ENCODE measurements at regions not wholly inside any gene's neighbourhood (a gene's known extent, or its start where the extent isn't known, plus 50 kb on each side); places are given as distances from the start of the nearest gene placed in this dataset.

- no peak for TF ChIP-seq RBAK (tag by site-specific recombination; IDR thresholded peaks at IDR 0.05)
- no peak for TF ChIP-seq HOXD13 (CRISPR knock-in tag; IDR thresholded peaks at IDR 0.05; ENCODE audit: borderline replicate concordance)
Measured at GRCh38 chr6:44606504-44606903, 219.0 kb downstream of the CDC5L start (continued).

DNA sequence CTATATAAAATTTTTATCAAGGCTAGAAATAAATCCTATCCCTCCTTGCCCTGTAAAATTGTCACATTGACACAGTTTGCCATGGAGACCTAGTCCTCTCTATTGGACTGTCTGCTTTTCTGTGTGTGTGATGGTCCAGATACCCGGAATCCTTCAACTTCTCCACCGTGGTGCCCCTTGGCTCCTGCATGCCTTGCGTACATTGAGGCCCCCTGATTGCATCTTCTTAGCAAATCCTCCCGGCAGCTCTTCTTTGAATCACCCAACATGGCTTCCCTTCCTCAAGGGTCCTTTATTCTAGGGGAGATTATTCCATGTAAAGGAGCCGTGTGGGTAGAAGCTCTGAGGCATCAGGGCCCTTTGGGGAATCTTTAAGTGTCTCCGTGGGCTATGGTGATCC lies 219.5 kb downstream of the CDC5L start:
- ChIA-PET POLR2A (no interaction called here), CTCF (interaction anchor here (0.9 kb wide), 1 partner anchor 278 kb away, joined by 7 read pairs; no protein-coding TSS in a partner anchor)
- H3K4me3 ChIP-seq (ENCODE audit: low read depth, low read length): no peak overlapping the region
- no peaks in the 10 kb centered on the region for H3K9me3 ChIP-seq (ENCODE audit: control insufficient read depth, insufficient read depth, low read depth, low read length)
- H3K36me3 ChIP-seq (ENCODE audit: control insufficient read depth in 2 of 2, insufficient read depth in 1 of 2, low read length in 2 of 2): no peaks in the 10 kb centered on the region
- no peaks in the 10 kb centered on the region for H3K4me1 ChIP-seq (ENCODE audit: control insufficient read depth, insufficient read depth, low read length)
- TF ChIP-seq ZNF548 (tag by site-specific recombination; IDR thresholded peaks at IDR 0.05) (no peak), MZF1 (tag by site-specific recombination; IDR thresholded peaks at IDR 0.05; ENCODE audit: borderline replicate concordance) (no peak), ZNF677 (tag by site-specific recombination; IDR thresholded peaks at IDR 0.05) (no peak), RBAK (tag by site-specific recombination; IDR thresholded peaks at IDR 0.05) (no peak), ZNF549 (tag by site-specific recombination; IDR thresholded peaks at IDR 0.05) (no peak), ZNF776 (tag by site-specific recombination; IDR thresholded peaks at IDR 0.05; ENCODE audit: borderline replicate concordance) (no peak), ZNF274 (IDR thresholded peaks at IDR 0.05; ENCODE audit: low read length) (no peak), ZNF274 (tag by site-specific recombination; IDR thresholded peaks at IDR 0.05; ENCODE audit: borderline replicate concordance) (no peak), ZNF571 (tag by site-specific recombination; IDR thresholded peaks at IDR 0.05) (no peak), ZNF202 (tag by site-specific recombination; IDR thresholded peaks at IDR 0.05; ENCODE audit: borderline replicate concordance) (no peak), ZNF184 (tag by site-specific recombination; IDR thresholded peaks at IDR 0.05) (no peak), ZBTB44 (tag by site-specific recombination; IDR thresholded peaks at IDR 0.05) (no peak), OVOL3 (tag by site-specific recombination; IDR thresholded peaks at IDR 0.05) (no peak), ZNF362 (tag by site-specific recombination; IDR thresholded peaks at IDR 0.05) (no peak), SP2 (tag by site-specific recombination; IDR thresholded peaks at IDR 0.05) (no peak), ZNF292 (tag by site-specific recombination; IDR thresholded peaks at IDR 0.05; ENCODE audit: borderline replicate concordance, low read depth) (no peak), ZNF37A (tag by site-specific recombination; IDR thresholded peaks at IDR 0.05) (no peak), KLF16 (tag by site-specific recombination; IDR thresholded peaks at IDR 0.05) (no peak)
- TF ChIP-seq, protein P1, sequence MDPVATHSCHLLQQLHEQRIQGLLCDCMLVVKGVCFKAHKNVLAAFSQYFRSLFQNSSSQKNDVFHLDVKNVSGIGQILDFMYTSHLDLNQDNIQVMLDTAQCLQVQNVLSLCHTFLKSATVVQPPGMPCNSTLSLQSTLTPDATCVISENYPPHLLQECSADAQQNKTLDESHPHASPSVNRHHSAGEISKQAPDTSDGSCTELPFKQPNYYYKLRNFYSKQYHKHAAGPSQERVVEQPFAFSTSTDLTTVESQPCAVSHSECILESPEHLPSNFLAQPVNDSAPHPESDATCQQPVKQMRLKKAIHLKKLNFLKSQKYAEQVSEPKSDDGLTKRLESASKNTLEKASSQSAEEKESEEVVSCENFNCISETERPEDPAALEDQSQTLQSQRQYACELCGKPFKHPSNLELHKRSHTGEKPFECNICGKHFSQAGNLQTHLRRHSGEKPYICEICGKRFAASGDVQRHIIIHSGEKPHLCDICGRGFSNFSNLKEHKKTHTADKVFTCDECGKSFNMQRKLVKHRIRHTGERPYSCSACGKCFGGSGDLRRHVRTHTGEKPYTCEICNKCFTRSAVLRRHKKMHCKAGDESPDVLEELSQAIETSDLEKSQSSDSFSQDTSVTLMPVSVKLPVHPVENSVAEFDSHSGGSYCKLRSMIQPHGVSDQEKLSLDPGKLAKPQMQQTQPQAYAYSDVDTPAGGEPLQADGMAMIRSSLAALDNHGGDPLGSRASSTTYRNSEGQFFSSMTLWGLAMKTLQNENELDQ (tag by site-specific recombination; IDR thresholded peaks at IDR 0.05; ENCODE audit: low read depth): no peak
- TF ChIP-seq, protein P2, sequence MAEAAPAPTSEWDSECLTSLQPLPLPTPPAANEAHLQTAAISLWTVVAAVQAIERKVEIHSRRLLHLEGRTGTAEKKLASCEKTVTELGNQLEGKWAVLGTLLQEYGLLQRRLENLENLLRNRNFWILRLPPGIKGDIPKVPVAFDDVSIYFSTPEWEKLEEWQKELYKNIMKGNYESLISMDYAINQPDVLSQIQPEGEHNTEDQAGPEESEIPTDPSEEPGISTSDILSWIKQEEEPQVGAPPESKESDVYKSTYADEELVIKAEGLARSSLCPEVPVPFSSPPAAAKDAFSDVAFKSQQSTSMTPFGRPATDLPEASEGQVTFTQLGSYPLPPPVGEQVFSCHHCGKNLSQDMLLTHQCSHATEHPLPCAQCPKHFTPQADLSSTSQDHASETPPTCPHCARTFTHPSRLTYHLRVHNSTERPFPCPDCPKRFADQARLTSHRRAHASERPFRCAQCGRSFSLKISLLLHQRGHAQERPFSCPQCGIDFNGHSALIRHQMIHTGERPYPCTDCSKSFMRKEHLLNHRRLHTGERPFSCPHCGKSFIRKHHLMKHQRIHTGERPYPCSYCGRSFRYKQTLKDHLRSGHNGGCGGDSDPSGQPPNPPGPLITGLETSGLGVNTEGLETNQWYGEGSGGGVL (tag by site-specific recombination; IDR thresholded peaks at IDR 0.05): no peak
- H3K27ac ChIP-seq (ENCODE audit: extremely low read depth, low read depth, low read length): no peak overlapping the region
